ENCODE measurements at regions not wholly inside any gene's neighbourhood (a gene's known extent, or its start where the extent isn't known, plus 50 kb on each side); places are given as distances from the start of the nearest gene placed in this dataset.

DNA sequence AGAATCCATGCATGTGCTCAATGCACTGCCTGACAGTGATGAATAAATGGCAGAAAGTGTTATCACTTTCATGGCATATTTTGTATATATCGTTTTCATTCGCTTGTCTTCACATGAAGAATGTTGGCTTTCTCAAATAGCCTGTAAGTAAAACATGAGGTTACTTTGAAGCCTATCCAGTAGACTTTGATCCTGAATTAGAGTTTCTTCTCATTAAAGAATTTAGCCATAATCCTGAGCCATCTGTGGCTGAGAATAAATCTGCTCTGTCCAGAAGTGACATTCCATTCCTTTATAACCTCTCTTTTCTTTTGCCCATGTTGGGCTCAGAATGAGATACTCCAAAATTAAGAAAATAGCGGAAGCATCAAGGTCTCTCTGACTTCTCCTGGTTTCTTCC lies 1071.7 kb upstream of the TENM4 start:
- Histone ChIP-seq H3K4me1 (ENCODE audit: control insufficient read depth in 4 of 4, insufficient read depth in 4 of 4, low read length in 3 of 4) (no peaks in the 10 kb centered on the region), H3K4me3 (ENCODE audit: low read depth in 1 of 3, low read length in 3 of 3) (no peak overlapping the region), H3K27me3 (ENCODE audit: control insufficient read depth in 4 of 4, insufficient read depth in 4 of 4, low read length in 3 of 4) (no peaks in the 10 kb centered on the region), H3K27ac (ENCODE audit: low read depth in 1 of 2, low read length in 2 of 2) (no peak overlapping the region), H3K9ac (ENCODE audit: low read depth in 1 of 2, low read length in 2 of 2) (no peak overlapping the region), H3K36me3 (ENCODE audit: control insufficient read depth in 4 of 4, insufficient read depth in 3 of 4, low read depth in 1 of 4, low read length in 3 of 4) (no peaks in the 10 kb centered on the region), H3K9me3 (ENCODE audit: control insufficient read depth in 4 of 4, low read length in 3 of 4) (no peaks in the 10 kb centered on the region)
- DNase-seq (ENCODE audit: low spot score), result no peak
- WGBS, result 75% methylated on average over 3 of the region's 3 CpGs
- no peak for TF ChIP-seq NR2F2 (IDR thresholded peaks at IDR 0.05)
- no peak for TF ChIP-seq YY1 (IDR thresholded peaks at IDR 0.05)
- TF ChIP-seq FOXA2 (IDR thresholded peaks at IDR 0.05), result no peak
- TF ChIP-seq FOXA1 (IDR thresholded peaks at IDR 0.05), result no peak
- no peak for TF ChIP-seq RAD21 (IDR thresholded peaks at IDR 0.05)
- TF ChIP-seq, protein P1, sequence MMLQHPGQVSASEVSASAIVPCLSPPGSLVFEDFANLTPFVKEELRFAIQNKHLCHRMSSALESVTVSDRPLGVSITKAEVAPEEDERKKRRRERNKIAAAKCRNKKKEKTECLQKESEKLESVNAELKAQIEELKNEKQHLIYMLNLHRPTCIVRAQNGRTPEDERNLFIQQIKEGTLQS (IDR thresholded peaks at IDR 0.05), result no peak
- TF ChIP-seq, protein P2, sequence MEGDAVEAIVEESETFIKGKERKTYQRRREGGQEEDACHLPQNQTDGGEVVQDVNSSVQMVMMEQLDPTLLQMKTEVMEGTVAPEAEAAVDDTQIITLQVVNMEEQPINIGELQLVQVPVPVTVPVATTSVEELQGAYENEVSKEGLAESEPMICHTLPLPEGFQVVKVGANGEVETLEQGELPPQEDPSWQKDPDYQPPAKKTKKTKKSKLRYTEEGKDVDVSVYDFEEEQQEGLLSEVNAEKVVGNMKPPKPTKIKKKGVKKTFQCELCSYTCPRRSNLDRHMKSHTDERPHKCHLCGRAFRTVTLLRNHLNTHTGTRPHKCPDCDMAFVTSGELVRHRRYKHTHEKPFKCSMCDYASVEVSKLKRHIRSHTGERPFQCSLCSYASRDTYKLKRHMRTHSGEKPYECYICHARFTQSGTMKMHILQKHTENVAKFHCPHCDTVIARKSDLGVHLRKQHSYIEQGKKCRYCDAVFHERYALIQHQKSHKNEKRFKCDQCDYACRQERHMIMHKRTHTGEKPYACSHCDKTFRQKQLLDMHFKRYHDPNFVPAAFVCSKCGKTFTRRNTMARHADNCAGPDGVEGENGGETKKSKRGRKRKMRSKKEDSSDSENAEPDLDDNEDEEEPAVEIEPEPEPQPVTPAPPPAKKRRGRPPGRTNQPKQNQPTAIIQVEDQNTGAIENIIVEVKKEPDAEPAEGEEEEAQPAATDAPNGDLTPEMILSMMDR (IDR thresholded peaks at IDR 0.05; ENCODE audit: low read depth, low read length, missing input control), result no peak
- no peak for TF ChIP-seq RXRA (IDR thresholded peaks at IDR 0.05)
- TF ChIP-seq EGR1 (IDR thresholded peaks at IDR 0.05; ENCODE audit: low read depth in 2 of 2), result no peak
- TF ChIP-seq, protein P3, sequence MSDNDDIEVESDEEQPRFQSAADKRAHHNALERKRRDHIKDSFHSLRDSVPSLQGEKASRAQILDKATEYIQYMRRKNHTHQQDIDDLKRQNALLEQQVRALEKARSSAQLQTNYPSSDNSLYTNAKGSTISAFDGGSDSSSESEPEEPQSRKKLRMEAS (IDR thresholded peaks at IDR 0.05), result no peak
- TF ChIP-seq SP1 (IDR thresholded peaks at IDR 0.05), result no peak
- TF ChIP-seq JUND (IDR thresholded peaks at IDR 0.05), result no peak
- TF ChIP-seq TAF1 (conservative IDR thresholded peaks at IDR 0.05), result no peak
- TF ChIP-seq, protein P4, sequence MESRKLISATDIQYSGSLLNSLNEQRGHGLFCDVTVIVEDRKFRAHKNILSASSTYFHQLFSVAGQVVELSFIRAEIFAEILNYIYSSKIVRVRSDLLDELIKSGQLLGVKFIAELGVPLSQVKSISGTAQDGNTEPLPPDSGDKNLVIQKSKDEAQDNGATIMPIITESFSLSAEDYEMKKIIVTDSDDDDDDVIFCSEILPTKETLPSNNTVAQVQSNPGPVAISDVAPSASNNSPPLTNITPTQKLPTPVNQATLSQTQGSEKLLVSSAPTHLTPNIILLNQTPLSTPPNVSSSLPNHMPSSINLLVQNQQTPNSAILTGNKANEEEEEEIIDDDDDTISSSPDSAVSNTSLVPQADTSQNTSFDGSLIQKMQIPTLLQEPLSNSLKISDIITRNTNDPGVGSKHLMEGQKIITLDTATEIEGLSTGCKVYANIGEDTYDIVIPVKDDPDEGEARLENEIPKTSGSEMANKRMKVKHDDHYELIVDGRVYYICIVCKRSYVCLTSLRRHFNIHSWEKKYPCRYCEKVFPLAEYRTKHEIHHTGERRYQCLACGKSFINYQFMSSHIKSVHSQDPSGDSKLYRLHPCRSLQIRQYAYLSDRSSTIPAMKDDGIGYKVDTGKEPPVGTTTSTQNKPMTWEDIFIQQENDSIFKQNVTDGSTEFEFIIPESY (IDR thresholded peaks at IDR 0.05), result no peak
- TF ChIP-seq GABPA (IDR thresholded peaks at IDR 0.05 in 1 of 2, conservative IDR thresholded peaks at IDR 0.05 in 1 of 2), result no peak
- TF ChIP-seq, protein P5, sequence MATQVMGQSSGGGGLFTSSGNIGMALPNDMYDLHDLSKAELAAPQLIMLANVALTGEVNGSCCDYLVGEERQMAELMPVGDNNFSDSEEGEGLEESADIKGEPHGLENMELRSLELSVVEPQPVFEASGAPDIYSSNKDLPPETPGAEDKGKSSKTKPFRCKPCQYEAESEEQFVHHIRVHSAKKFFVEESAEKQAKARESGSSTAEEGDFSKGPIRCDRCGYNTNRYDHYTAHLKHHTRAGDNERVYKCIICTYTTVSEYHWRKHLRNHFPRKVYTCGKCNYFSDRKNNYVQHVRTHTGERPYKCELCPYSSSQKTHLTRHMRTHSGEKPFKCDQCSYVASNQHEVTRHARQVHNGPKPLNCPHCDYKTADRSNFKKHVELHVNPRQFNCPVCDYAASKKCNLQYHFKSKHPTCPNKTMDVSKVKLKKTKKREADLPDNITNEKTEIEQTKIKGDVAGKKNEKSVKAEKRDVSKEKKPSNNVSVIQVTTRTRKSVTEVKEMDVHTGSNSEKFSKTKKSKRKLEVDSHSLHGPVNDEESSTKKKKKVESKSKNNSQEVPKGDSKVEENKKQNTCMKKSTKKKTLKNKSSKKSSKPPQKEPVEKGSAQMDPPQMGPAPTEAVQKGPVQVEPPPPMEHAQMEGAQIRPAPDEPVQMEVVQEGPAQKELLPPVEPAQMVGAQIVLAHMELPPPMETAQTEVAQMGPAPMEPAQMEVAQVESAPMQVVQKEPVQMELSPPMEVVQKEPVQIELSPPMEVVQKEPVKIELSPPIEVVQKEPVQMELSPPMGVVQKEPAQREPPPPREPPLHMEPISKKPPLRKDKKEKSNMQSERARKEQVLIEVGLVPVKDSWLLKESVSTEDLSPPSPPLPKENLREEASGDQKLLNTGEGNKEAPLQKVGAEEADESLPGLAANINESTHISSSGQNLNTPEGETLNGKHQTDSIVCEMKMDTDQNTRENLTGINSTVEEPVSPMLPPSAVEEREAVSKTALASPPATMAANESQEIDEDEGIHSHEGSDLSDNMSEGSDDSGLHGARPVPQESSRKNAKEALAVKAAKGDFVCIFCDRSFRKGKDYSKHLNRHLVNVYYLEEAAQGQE (IDR thresholded peaks at IDR 0.05), result no peak
- TF ChIP-seq HNF4A (conservative IDR thresholded peaks at IDR 0.05), result no peak

DNA sequence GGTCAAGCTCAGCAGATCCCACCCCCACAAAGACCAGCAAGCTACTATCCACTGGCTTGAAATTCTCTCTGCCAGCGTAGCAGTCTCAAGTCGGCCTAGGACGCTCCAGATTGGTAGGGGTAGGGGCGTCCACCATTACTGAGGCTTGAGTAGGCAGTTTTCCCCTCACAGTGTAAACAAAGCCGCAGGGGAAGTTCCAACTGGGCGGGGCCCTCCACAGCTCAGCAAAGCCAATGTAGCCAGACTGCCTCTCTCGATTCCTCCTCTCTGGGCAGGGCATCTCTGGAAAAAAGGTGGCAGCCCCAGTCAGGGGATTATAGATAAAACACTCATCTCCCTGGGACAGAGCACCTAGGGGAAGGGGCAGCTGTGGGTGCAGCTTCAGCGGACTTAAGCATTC lies 1064.9 kb upstream of the TENM4 start:
- no peak overlapping the region for H3K27ac ChIP-seq (ENCODE audit: low read depth in 1 of 2, low read length in 2 of 2)
- WGBS, result 63% methylated on average over 8 of the region's 8 CpGs
- H3K36me3 ChIP-seq (ENCODE audit: control insufficient read depth in 4 of 4, insufficient read depth in 3 of 4, low read depth in 1 of 4, low read length in 3 of 4), result no peaks in the 10 kb centered on the region
- no peaks in the 10 kb centered on the region for H3K27me3 ChIP-seq (ENCODE audit: control insufficient read depth in 4 of 4, insufficient read depth in 4 of 4, low read length in 3 of 4)
- no peak overlapping the region for H3K4me3 ChIP-seq (ENCODE audit: low read depth in 1 of 3, low read length in 3 of 3)
- DNase-seq (ENCODE audit: low spot score), result no peak
- no peaks in the 10 kb centered on the region for H3K4me1 ChIP-seq (ENCODE audit: control insufficient read depth in 4 of 4, insufficient read depth in 4 of 4, low read length in 3 of 4)
- H3K9me3 ChIP-seq (ENCODE audit: control insufficient read depth in 4 of 4, low read length in 3 of 4), result no peaks in the 10 kb centered on the region
- no peak overlapping the region for H3K9ac ChIP-seq (ENCODE audit: low read depth in 1 of 2, low read length in 2 of 2)
- no peak for TF ChIP-seq EGR1 (IDR thresholded peaks at IDR 0.05; ENCODE audit: low read depth in 2 of 2)
- TF ChIP-seq HNF4A (conservative IDR thresholded peaks at IDR 0.05), result no peak
- no peak for TF ChIP-seq NR2F2 (IDR thresholded peaks at IDR 0.05)
- TF ChIP-seq GABPA (IDR thresholded peaks at IDR 0.05 in 1 of 2, conservative IDR thresholded peaks at IDR 0.05 in 1 of 2), result no peak
- TF ChIP-seq, protein P4 (IDR thresholded peaks at IDR 0.05), result no peak
- TF ChIP-seq, protein P1 (IDR thresholded peaks at IDR 0.05), result no peak
- no peak for TF ChIP-seq FOXA2 (IDR thresholded peaks at IDR 0.05)
- TF ChIP-seq FOXA1 (IDR thresholded peaks at IDR 0.05), result no peak
- no peak for TF ChIP-seq SP1 (IDR thresholded peaks at IDR 0.05)
- TF ChIP-seq TAF1 (conservative IDR thresholded peaks at IDR 0.05), result no peak
- TF ChIP-seq, protein P5 (IDR thresholded peaks at IDR 0.05), result no peak

Data from liver (tissue), 8 donors.